DOHH2 (cell line): ENCODE measurements at regions not wholly inside any gene's neighbourhood (a gene's known extent, or its start where the extent isn't known, plus 50 kb on each side); places are given as distances from the start of the nearest gene placed in this dataset.

ENCODE experiments used
- EZH2phosphoT487 ChIP-seq: fragments of 200-600 bp; sonication (generic); IDR thresholded peaks from 2 replicates; pipeline ENCODE4 v1.6.1; 2017; ENCODE audit warnings: borderline replicate concordance, mild to moderate bottlenecking, antibody characterized with exemption, low read length, moderate library complexity, mixed read lengths
- TF ChIP-seq, protein P1 (sequence below): fragments of 200-600 bp; sonication (generic); IDR thresholded peaks from one replicate; pipeline ENCODE4 v1.5.1; 2014; ENCODE audit warnings: antibody characterized with exemption, mild to moderate bottlenecking, low read depth, low read length; ENCODE audit not compliant: poor library complexity, severe bottlenecking

DNA sequence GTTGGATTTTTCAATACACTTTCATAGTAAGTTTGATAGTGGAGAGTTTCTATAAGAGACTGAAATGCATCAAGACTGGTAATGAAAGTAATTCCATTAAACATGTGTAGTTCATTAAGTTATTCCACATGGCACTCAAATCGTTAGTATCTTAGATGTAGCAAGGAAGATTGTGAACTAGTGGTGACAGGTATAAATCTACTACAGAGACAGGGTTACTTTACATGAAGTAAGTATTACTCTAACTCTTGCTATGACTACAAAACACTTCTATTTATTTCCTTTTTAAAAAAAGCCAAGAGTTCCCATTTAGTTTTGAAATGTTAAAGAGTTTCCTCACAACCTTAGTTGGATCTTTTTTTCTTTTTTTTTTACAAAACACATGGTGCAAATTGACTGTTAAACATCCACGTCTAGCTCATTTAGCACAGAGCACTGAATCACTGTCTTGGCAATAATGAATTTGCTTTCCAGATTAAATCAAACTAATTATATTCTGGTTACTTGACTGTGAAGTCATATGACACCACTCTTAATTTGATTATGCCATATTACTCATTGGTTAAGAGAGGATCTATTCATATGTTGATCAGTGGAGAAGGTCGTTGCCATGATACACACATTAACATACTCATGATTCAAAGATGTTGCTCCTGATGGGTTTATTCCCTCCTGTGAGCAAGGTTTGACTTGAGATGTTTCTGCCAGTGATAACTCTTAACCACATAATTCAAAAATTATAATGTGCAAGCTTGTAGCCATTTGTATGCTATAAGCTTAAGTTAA, 644.8 kb downstream of the EFNA5 start:
- TF ChIP-seq, protein P1, sequence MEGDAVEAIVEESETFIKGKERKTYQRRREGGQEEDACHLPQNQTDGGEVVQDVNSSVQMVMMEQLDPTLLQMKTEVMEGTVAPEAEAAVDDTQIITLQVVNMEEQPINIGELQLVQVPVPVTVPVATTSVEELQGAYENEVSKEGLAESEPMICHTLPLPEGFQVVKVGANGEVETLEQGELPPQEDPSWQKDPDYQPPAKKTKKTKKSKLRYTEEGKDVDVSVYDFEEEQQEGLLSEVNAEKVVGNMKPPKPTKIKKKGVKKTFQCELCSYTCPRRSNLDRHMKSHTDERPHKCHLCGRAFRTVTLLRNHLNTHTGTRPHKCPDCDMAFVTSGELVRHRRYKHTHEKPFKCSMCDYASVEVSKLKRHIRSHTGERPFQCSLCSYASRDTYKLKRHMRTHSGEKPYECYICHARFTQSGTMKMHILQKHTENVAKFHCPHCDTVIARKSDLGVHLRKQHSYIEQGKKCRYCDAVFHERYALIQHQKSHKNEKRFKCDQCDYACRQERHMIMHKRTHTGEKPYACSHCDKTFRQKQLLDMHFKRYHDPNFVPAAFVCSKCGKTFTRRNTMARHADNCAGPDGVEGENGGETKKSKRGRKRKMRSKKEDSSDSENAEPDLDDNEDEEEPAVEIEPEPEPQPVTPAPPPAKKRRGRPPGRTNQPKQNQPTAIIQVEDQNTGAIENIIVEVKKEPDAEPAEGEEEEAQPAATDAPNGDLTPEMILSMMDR, result no peak
- no peak for TF ChIP-seq EZH2phosphoT487
